ENCODE measurements at regions not wholly inside any gene's neighbourhood (a gene's known extent, or its start where the extent isn't known, plus 50 kb on each side); places are given as distances from the start of the nearest gene placed in this dataset.

DNA sequence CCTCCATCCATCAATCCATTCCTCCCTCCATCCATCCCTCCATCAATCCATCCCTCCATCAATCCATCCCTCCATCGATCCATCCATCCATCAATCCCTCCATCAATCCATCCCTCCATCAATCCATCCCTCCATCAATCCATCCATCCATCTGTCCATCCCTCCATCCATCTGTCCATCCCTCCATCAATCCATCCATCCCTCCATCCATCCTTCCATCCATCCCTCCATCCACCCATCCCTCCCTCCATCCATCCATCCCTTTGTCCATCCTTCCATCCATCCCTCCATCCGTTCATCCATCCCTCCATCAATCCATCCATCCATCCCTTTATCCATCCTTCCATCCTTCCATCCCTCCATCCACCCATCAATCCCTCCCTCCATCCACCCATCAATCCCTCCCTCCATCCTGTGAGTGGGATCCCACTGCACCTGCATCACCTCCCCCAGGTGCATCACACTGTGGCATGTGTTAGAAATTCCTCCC is 338.1 kb upstream of the SFSWAP start:
- H3K27ac ChIP-seq (ENCODE audit: extremely low read depth, low read depth, low read length), result no peak overlapping the region
- 0% methylated on average over 2 of the region's 2 CpGs for WGBS (ENCODE audit: insufficient coverage, low coverage, missing lambda C conversion rate)
- peaks cover 2% of the 10 kb centered on the region for H3K9me1 ChIP-seq (ENCODE audit: control insufficient read depth, insufficient read depth, low read length)
- H3K36me3 ChIP-seq (ENCODE audit: control insufficient read depth, insufficient read depth, low read length), result no peaks in the 10 kb centered on the region
- no peak for ATAC-seq
- H3K4me1 ChIP-seq (replicated peaks in 1 of 2; ENCODE audit: control insufficient read depth in 2 of 2, insufficient read depth in 2 of 2, low read length in 2 of 2), result peaks cover 5 to 8% of the 10 kb centered on the region in 2 experiments; a peak in 2 of 5 replicates
- ChIA-PET POLR2A (no interaction called here), CTCF (ENCODE audit: low intra/inter-chr PET ratio) (no interaction called here)
- H3K9me3 ChIP-seq (replicated peaks; ENCODE audit: control insufficient read depth, insufficient read depth, low read depth, low read length), result no peaks in the 10 kb centered on the region
- DNase-seq (ENCODE audit: extremely low read depth in 1 of 4, low spot score in 3 of 4), result no peak
- no TSS peak for BruUV-seq (replicated peaks)
- no peak overlapping the region for H3K4me3 ChIP-seq
- TF ChIP-seq KDM1A (IDR thresholded peaks at IDR 0.05) (peak; percentile 45 to 48; a peak in 2 of 4 replicates), OTX1 (CRISPR knock-in tag; IDR thresholded peaks at IDR 0.05) (0 out of 2 replicates have a peak, but pooled peaks have one; percentile 29), ZNF507 (tag; conservative IDR thresholded peaks at IDR 0.05) (no peak), HDAC1 (IDR thresholded peaks at IDR 0.05) (peak in 1 of 2 experiments; percentile 36; a peak in 1 of 4 replicates)
- in situ Hi-C loops (cut with MboI) (no loop called here), intact Hi-C loops (cut with micrococcal nuclease) (no loop called here)
- H2AFZ ChIP-seq (ENCODE audit: low read depth, low read length), result no peak overlapping the region
- no peak overlapping the region for H3K4me2 ChIP-seq (ENCODE audit: insufficient read depth, low read length)
- no peaks in the 10 kb centered on the region for H3K79me2 ChIP-seq (ENCODE audit: control insufficient read depth, insufficient read depth, low read length)
- no peak for FAIRE-seq
- no peak overlapping the region for H3K9ac ChIP-seq (ENCODE audit: insufficient read depth in 1 of 2, low read depth in 2 of 2, low read length in 2 of 2)
- H4K20me1 ChIP-seq (replicated peaks; ENCODE audit: control insufficient read depth, insufficient read depth, low read length), result no peaks in the 10 kb centered on the region
- peaks cover 14 to 45% of the 10 kb centered on the region in 2 experiments; a peak in 4 of 5 replicates for H3K27me3 ChIP-seq (ENCODE audit: control insufficient read depth in 2 of 2, insufficient read depth in 2 of 2, low read length in 2 of 2)

DNA sequence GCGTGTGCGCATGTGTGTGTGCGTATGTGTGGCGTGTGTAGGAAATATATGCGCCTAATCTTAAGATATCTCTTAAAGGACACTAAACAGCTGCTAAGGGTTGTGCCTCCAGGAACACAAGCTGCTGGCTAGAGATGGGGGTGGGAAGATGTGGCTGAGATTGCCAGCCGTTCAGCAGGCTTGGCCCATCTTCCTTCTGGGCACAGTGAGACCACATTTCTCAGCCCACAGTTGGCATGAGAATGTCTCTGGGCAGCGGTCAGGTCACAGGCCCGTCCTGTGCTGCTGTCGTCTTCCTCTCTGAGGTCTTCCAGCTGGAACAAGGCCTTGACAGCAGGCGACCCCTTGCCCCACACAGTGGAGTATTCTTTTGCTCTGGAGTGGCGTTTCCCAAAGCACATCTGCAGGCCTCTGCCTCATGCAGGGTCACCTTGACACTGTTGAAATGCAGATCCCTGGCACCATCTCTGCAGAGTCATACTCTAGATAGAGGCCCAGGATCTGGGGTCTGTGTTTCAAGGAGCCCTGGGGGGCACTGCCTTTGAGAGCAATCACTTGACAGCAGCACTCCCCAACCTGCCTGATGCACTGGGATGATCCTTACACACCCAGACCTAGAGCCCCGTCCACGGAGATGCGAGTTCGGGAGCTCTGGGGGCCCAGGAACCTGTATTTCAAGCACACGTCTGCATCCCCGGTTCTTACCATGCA is 335.5 kb upstream of the SFSWAP start:
- Histone ChIP-seq H3K4me1 (replicated peaks in 1 of 2; ENCODE audit: control insufficient read depth in 2 of 2, insufficient read depth in 2 of 2, low read length in 2 of 2) (peaks cover under 1 to 11% of the 10 kb centered on the region in 2 experiments; a peak in 2 of 5 replicates), H3K9ac (ENCODE audit: insufficient read depth in 1 of 2, low read depth in 2 of 2, low read length in 2 of 2) (no peak overlapping the region), H4K20me1 (replicated peaks; ENCODE audit: control insufficient read depth, insufficient read depth, low read length) (no peaks in the 10 kb centered on the region), H3K4me2 (ENCODE audit: insufficient read depth, low read length) (no peak overlapping the region), H3K9me3 (replicated peaks; ENCODE audit: control insufficient read depth, insufficient read depth, low read depth, low read length) (no peaks in the 10 kb centered on the region), H3K27ac (ENCODE audit: extremely low read depth, low read depth, low read length) (no peak overlapping the region), H3K4me3 (no peak overlapping the region), H2AFZ (ENCODE audit: low read depth, low read length) (no peak overlapping the region), H3K36me3 (ENCODE audit: control insufficient read depth, insufficient read depth, low read length) (no peaks in the 10 kb centered on the region), H3K9me1 (ENCODE audit: control insufficient read depth, insufficient read depth, low read length) (peaks cover 2% of the 10 kb centered on the region), H3K27me3 (ENCODE audit: control insufficient read depth in 2 of 2, insufficient read depth in 2 of 2, low read length in 2 of 2) (peaks cover 38 to 68% of the 10 kb centered on the region in 2 experiments), H3K79me2 (ENCODE audit: control insufficient read depth, insufficient read depth, low read length) (no peaks in the 10 kb centered on the region)
- FAIRE-seq (no peak), ATAC-seq (no peak), DNase-seq (ENCODE audit: extremely low read depth in 1 of 4, low spot score in 3 of 4) (no peak)
- BruUV-seq (replicated peaks), result no TSS peak
- intact Hi-C loops (cut with micrococcal nuclease) (no loop called here), in situ Hi-C loops (cut with MboI) (no loop called here)
- 8% methylated on average over 16 of the region's 17 CpGs for WGBS (ENCODE audit: insufficient coverage, low coverage, missing lambda C conversion rate)
- POLR2A ChIA-PET, result interaction anchor here (0.5 to 0.8 kb wide), 3 partner anchors 10 to 249 kb away, joined by 3 read pairs; no protein-coding TSS in a partner anchor
- CTCF ChIA-PET (ENCODE audit: low intra/inter-chr PET ratio), result no interaction called here
- TF ChIP-seq NRF1 (conservative IDR thresholded peaks at IDR 0.05 in 1 of 2, IDR thresholded peaks at IDR 0.05 in 1 of 2) (peak in 1 of 2 experiments; percentile 22; a peak in 1 of 4 replicates), TAL1 (IDR thresholded peaks at IDR 0.05) (no peak)
